T1000 (cell line): ENCODE measurements at regions not wholly inside any gene's neighbourhood (a gene's known extent, or its start where the extent isn't known, plus 50 kb on each side); places are given as distances from the start of the nearest gene placed in this dataset.
"Not testable (repeated sequence)": the region's sequence is repeated elsewhere in the genome, so short reads cannot be mapped to it uniquely, and the experiment has no call there.

Experiments
- DNase-seq: peaks from one replicate; lab custom pipeline; 2025; ENCODE audit warnings: mixed read lengths; lab: John Stamatoyannopoulos, UW

DNA sequence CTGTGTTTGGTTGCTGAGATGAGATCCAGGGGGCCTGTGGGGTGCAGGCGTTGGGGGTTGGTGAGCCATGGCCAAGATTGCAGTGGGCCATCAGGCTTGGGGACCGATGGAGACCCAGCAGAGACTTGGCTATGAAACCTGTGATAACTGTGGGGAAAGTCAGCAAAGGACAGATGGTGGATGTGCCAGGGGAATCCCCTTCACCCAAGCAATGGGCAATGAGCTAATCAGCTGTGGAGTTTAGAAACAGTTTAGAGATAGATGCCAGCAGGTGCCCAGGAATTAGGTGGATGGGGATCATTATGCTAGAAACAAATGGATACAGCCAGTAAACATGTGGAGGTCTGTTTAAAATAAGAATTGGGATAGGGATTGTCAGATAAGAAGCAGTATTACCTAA is 151.4 kb upstream of the FERD3L start:
- no peak for DNase-seq

- no peak for DNase-seq
Measured at GRCh38 chr7:19295376-19295775, 150.2 kb upstream of the FERD3L start.

DNA sequence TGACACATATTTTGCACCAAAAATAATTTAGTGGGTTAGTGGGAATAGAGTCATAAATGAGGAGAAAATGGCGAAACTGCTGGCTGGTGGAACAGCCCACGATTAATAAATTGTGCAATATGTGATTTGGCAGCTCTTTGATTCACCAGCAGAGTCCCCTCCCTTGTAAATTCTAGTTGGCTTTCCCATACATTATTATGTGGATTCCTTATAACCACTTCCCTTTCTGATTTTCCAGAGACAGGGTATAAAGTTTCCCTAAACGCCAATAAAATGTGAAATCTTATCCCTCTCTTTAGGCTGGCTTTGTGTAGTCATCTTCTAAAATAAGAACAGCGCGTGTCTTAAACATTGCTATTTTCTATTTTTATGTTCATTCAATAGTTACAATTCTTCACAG is 149.4 kb upstream of the FERD3L start:
- no peak for DNase-seq

DNA sequence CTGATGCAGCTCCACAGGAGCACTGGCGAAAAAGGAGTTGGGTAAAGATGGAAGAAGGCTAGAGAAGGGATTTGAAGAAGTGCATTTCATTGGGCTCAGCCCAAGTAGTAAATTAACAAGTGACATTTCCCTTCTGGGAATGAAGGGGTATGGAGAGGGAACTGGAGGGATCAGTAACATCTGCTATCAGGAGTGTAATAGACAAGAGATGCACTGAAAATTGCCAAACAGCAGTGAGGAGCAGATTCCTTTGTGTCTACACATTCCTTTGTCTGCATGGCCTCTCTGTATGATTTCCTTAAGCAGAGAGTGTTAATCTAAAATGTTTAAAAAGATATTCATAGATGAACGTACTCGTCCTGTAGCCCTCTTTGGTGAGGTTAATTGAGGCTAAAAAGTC is 148.2 kb upstream of the FERD3L start:
- DNase-seq: no peak

- DNase-seq: no peak
Measured at GRCh38 chr7:19290968-19291367, 145.7 kb upstream of the FERD3L start.

- no peak for DNase-seq
Measured at GRCh38 chr7:19290066-19290465, 144.8 kb upstream of the FERD3L start.

GRCh38 chr7:19284596-19285300 is 139.5 kb upstream of the FERD3L start:
- no peak for DNase-seq

GRCh38 chr7:19284136-19284535 is 138.9 kb upstream of the FERD3L start:
- no peak for DNase-seq

DNA sequence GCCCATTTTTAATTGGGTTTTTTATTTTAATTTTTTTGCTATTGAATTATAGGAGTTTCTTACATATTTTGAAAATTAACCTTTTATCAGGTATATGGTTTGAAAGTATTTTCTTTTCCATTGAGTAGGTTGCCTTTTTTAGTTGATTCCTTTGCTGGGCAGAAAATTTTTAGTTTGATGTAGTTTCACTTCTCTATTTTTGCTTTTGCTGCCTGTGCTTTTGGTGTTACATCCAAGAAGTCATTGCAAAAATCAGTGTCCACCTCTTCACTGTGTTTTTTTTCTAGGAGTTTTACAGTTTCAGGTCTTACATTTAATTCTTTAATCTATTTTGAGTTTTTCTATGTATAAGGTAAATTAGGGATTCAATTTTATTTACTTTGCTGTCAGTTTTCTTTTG is 129.8 kb upstream of the FERD3L start:
- DNase-seq: no peak

GRCh38 chr7:19272329-19272728 is 127.1 kb upstream of the FERD3L start:
- DNase-seq: not testable (repeated sequence)

DNA sequence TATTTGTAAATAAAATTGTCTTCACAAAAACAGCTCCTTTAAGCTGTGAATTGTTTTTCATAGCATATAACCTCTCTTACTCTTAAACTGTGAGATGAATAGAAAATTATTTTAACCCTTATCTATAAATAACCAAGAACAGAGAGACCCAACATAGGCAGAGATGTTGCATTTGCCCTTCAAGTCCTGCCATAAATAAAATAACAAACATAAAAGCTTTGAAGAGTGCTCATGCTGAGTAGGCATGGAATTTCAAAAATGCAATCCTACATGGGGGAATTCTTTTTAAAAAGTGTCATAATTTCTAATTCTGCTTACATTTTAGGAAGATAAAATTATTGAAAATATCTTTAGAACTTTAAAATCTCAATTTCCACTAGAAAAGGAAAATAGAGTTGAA is 124.1 kb upstream of the FERD3L start:
- DNase-seq: no peak

GRCh38 chr7:19268737-19269136 is 123.5 kb upstream of the FERD3L start:
- DNase-seq: no peak

DNA sequence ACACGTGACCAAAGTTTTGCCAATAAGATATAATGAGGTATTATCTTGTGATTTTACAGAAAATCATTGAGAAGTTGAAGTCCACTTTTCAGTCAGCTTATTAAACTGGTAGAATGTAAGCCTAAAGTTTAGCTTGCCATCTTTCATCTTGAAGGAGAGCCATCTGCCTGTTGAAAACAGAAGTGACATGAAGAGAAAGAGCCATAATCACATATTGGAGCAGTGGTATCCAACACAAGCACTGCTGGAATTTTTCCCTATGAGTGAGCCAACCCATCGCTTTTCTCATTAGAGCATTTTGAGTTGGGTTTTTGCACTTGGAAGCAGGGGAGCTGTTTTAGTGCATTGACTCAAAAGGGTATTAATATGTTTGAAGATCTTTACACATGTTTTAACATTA is 117.6 kb upstream of the FERD3L start:
- no peak for DNase-seq

GRCh38 chr7:19249281-19249680 is 104.1 kb upstream of the FERD3L start:
- DNase-seq: no peak

DNA sequence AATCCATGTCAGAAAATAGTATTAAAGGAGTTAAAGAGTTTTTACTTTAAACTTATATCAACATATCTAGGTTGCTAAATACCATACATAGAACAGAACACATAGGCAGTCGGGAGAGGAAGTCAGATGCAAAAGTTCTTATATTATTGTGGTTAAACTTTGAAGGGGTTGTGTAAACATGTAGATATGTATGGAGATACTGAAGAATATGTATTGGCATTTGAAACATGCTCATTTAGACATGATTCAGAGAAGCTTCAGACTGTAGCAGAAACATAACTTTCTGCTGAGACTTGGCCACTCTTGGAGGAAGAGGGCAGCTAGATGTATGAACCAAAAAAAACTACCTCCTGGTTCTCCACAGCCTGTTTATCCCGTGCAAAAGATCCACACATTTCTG is 103.5 kb upstream of the FERD3L start:
- no peak for DNase-seq

DNA sequence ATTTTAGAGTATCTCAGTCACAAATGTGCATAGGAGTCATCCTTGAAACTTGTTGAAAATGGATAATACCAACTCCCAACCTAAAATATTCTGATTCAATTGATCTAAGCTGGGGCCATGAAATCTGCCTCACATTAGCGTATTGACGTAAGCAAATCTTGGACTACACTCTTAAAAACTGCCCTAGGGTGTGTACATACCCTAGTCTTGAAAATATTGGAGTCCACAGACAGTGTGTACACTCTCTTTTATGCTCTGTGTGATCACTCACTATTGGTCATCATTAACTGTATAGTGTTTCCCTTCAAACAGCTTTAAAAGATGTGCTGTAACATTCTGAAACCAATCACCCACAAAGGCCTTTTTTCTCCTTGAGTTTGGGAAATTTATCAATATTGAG is 102.9 kb upstream of the FERD3L start:
- DNase-seq: no peak

- DNase-seq: no peak
Measured at GRCh38 chr7:19247017-19247416, 101.8 kb upstream of the FERD3L start.

GRCh38 chr7:19242246-19242645 is 97.0 kb upstream of the FERD3L start:
- DNase-seq: no peak

GRCh38 chr7:19239951-19240350 is 94.7 kb upstream of the FERD3L start:
- no peak for DNase-seq

DNA sequence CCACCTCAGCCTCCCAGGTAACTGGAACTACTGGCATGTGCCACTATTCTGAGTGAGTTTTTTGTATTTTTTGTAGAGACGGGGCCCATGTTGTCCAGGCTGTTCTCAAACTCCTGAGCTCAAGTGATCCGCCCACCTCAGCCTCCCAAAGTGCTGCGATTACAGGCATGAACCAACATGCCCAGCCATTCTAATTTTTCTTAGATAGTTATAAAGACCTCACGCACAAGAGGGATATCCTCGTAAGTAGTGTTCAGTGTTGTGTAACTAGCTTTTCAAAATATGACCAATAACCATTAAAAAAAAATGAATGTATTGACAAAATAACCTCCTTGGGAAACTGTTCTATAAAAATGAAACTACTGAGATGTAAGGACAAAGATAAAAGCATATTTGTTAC is 90.5 kb upstream of the FERD3L start:
- DNase-seq: no peak

- no peak for DNase-seq
Measured at GRCh38 chr7:19224951-19225350, 79.7 kb upstream of the FERD3L start.

GRCh38 chr7:19215412-19215811 is 70.2 kb upstream of the FERD3L start:
- DNase-seq: no peak

DNA sequence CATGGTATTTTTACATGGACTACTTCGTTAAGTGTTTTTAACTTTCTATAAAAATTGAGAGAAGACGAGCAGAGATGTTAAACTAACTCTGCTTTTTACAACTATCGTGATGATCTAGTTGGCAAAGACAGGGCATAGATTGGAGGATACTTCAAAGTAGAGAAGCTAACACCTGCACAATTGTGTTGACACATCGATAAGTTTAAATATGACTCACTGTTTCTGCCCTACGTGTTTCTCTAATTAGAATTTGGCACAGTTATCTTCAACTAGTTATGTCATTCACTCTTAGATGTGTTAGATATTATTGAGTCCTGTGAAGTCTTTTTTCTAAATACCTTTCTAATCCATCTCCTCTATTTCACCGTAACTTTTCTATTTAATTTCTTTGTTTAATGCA is 68.5 kb upstream of the FERD3L start:
- DNase-seq: no peak

DNA sequence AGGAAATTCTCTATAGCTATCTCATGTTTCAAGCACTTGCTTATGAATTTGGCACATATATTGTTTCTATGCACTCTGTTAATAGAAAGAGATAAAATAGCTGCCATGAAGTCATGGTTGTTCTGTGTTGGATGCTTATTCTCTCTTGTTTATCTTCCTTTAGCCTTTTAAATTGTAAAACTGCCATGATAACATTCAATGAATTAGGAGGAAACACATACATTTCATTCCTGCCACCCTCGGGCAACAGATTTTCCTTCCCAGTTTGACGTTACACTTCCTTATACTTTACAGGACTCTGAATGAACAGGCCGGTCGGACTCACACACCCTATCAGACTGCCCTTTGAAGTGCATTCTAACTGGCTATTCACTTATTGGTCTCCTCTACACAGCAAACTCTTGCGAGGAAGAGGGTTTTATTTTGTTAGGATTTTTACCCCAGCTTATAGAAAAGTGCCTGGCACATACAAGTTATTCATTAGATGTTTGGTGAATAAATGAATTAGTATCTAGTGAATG is 65.7 kb upstream of the FERD3L start:
- no peak for DNase-seq
